HG03066 (cell line): ENCODE measurements at regions not wholly inside any gene's neighbourhood (a gene's known extent, or its start where the extent isn't known, plus 50 kb on each side); places are given as distances from the start of the nearest gene placed in this dataset.
"Not testable (repeated sequence)": the region's sequence is repeated elsewhere in the genome, so short reads cannot be mapped to it uniquely, and the experiment has no call there.

Experiments
- ATAC-seq: cut with Tn5 transposase; IDR thresholded peaks from one replicate; pipeline ENCODE4 v1.9.1; 2021; ENCODE audit warnings: low read depth; ENCODE audit not compliant: unreplicated experiment

DNA sequence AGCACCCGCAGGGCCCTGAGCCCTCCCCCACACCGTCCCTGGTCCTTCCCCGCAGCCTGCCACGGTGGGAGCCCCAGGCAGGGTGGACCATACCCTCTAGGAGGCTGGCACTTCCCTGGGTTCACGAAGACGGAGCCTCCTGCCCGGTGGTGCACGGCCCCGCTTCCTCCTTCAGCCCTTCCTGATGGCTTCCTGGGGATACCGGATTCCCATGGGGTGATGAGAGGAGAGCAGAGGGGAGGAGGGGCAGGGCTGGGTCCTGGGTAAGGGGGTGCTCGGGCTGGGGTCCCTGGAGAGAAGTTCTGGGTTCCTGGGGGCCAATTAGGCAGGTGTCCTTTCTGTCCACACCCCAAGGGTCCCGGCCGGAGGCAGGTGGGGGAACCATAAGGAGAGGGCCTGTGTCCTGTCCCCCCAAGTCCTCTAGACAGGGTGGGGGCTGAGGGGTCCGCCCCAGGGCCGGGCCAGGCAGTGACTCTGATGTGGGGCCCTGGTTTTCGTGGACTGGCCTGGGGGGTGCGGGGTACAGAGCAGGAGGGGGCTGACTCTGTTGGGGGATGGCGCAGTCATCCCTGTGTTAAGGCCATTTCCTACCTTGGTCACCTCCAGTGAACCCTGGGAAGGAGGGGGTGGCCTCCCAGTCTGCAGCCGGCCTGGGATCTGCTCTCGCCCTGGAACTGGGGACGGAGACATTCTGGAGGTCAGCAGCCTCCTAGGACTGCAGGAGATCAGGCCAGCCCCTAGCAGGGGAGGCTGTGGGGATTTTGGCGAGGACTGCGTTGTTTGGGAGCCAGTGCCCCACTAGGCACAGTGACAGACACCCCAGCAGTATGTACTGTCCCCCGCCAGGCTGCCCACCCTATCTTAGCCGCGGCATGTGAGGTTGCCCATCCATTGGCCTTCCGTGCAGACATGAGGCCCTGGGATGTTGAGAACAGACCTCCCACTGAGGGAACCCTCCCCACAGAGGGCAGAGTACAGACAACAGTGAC lies 366.4 kb downstream of the TMEM121 start:
- ATAC-seq, result not testable (repeated sequence)

DNA sequence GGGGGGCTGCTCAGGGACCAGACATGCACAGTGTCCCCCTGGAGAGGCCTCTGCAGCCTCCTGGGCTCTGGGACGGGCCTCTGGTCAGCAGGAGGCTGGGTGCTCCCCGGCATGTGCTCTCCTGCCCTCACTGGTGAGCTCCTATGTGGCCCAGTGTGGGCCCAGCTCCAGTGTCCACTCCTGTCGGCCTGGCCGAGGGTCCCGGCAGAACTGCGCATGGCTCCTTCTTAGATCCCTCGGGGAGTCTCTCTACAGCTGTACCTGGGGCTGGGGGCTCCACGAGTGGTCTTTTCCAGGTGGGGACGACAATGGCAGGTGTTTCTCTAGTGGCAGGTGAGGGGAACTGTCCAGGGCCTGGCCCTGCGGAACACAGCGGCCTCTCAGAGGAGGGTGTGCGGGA lies 367.3 kb downstream of the TMEM121 start:
- ATAC-seq, result not testable (repeated sequence)

DNA sequence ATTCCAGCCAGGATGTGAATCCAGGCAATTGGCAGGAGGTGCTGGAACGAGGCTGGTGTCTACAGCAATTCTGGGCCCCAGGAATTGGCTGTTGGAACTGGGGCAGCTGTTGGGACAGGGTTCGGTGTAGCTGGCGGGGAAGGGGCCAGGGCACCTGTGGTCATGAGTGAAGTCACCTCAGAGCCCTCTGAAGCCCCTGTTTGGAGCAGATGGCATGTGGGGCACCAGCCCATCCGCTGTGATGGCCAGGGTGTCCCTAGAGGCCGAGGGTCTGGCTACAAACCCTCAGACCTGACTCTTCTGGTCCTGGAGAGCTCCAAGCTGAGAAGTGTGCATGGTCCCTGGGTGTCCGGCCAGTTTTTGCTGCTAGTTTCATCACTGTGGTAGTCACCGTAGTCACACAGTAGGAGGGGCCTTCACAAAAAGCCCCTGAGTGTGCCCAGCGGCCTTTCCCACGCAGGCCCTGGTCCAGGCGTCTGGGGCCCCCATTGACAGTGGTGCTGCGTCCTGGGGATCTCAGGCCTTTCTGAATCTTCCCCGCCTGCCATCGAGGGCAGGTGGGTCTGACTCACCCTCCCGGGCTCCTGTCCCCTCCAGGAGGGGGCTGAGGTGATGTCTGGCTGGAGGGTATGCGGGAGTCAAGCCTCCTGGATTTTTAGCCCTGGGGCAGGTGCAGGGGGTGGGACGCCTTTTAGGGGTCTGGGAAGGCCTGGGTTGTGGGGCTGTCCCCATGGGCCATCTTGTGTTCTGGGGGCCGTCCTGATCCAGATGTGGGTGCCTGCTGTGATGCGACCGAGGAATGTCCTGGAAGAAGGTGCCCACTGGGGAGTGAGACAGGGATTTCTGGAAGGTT lies 368.0 kb downstream of the TMEM121 start:
- no peak for ATAC-seq

DNA sequence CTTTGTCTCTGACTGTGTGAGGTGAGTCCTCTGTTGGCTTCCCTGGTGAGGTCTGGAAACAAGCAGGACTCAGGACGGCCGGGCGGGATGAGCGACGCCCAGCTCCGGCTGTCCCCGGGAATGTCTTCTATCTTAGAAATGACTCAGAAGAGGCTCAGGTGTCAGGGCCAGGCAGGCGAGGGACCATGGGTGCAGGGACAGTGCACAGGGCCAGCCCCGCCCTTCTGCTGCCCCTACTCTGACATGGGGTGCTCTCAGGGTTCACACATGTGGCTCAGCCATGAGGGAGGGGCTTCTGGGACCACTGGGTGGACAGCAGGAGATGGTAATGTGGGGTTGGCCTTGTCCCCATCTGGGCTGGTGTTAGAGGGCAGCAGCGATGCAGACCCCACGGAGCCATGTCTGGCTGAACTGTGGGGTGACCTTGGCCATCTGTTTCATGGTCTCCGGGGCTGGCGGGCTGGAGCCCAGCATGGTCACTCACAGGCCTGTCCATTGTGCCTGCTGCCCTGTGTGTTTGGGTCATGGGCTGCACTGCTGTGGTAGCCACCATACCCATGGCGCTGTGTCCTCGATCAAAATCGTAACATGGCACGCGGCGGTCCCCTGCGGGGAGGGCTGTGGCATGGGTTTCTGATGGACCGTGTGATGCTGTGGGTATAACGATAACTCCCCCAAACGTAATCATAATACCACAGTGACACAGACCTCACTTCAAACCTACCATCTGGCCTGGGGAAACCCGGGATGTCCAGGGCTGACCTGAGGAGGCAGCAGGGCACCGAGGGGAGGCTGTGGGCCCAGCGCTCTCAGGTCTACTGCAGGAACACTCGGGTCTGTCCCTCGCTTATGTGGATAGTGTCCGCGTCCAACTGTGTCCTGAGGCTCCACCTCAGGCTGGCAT lies 368.8 kb downstream of the TMEM121 start:
- ATAC-seq, result no peak

DNA sequence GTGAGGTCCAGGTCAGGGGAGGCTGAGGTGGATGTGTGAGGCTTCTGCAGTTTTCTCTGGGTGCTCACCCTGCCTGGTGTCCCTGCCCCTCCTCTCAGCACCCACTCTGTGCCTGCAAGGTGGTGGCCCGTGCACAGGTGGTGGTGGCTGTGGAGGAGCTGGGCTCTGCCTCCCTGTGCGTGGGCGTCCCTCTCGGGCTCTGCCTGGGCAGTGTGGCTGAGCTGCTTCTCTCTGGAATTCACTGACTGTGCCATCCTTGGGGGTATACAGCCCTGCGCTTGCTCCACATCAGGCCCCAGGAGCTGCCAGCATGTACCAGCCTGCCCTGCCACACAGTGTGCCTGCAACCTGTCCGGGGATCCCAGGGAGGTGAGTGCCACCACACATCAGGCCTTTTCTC lies 369.8 kb downstream of the TMEM121 start:
- not testable (repeated sequence) for ATAC-seq

DNA sequence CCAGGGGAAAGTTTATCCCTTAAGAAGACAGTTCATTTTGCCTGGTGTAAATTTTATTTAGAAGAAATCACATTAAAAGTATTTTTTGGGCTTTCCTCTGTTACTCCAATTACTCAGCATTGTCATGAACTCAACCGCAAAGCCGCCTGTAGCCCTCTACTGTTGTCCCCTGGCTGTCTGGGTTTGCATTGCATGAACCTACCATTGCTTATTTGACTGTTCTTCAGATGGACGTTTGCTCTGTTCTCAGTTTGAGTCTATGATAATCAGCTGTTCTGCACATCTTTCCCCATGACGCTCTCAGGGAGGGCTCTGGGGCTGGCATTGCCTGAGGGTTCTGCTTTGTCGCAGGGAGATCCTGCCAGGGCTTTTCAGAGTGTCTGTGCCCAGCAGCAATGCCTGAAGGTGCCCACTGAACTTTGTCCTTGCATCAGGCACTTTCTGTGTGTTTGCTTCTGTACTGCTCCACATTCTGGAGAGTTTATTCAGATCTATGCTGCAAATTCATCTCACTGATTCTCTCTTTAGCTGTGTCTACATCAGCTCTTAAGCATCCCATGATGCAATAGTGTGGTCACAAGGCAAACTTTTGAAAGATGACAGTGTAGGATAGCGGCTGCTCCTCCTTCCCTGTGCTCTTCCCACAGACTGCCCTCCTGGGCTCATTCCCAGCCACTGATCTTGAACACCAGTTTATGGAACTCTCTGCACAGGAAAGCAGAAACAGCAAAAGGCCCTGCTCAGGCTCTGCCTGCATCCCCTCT lies 370.8 kb downstream of the TMEM121 start:
- not testable (repeated sequence) for ATAC-seq

DNA sequence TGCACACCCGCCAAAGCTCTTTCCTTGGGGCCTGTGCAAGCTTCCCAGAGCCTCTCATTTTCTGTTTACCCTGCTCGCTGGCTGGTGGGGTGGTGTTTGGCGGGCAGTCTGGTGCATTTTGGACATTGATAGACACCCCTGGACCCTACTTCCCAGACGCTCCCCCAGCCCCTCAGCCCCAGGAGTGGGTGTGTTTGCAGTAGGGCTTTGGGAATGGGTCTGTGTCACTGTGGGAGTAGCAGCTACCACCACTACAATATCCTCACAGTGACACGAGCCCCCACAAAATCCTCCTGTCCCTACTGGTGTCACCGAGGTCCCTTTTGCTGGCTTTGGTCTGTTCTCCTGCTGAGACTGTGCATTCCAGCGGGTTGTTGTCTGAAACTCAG lies 371.3 kb downstream of the TMEM121 start:
- no peak for ATAC-seq

DNA sequence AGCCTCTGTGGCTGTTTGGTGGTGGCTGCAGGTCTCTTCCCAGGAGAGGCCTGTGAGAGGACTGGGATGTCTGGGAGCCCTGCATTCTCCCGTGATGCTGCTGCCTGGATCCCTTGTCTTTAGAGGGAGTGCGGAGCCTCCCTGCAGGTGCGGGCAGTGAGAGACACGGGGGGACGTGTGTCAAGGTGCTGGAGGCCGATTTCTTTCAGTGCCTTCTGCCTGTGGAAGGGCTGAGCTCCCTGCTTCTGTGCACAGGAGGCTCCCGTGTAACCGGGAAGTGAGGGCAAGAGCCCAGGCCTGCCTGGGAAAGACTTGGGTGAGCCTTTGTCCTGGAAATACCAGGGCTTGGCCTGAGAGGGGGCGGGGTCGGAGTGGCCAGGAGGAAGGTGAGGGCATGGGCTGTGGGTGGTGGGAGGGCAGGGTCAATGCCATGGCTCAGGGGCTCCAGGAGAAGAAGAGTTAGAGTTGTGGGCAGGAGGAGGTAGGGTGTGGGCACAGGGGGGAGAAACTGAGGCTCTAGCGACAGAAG lies 372.2 kb downstream of the TMEM121 start:
- ATAC-seq, result no peak

DNA sequence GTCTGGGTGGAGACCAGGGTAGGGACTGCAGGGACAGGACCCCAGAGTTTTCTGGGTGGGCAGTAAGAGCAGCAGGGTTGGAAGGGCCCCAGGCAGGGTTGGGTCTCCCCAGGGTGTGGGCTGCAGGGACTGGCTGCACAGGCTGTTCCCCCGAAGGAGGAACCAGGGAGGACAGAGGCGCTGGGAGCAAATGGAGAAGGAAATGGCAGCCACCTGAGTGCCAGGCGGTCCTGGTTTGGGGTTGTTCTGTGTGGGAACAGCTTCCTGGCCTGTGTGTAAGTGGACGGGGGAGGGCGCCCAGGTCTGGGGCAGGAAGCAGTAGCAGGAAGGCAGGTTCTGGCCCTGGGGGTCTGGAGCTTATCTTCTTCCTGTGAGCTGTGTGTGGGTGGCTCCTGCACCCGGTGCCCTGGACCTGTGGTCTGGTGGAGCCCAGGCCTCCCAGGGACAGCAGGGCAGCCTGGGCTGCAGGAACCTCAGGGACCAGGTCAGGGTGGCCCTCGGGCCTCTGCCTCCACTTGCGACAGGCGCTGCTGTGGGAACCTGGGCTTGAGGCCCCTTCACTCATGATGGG lies 372.8 kb downstream of the TMEM121 start:
- no peak for ATAC-seq

DNA sequence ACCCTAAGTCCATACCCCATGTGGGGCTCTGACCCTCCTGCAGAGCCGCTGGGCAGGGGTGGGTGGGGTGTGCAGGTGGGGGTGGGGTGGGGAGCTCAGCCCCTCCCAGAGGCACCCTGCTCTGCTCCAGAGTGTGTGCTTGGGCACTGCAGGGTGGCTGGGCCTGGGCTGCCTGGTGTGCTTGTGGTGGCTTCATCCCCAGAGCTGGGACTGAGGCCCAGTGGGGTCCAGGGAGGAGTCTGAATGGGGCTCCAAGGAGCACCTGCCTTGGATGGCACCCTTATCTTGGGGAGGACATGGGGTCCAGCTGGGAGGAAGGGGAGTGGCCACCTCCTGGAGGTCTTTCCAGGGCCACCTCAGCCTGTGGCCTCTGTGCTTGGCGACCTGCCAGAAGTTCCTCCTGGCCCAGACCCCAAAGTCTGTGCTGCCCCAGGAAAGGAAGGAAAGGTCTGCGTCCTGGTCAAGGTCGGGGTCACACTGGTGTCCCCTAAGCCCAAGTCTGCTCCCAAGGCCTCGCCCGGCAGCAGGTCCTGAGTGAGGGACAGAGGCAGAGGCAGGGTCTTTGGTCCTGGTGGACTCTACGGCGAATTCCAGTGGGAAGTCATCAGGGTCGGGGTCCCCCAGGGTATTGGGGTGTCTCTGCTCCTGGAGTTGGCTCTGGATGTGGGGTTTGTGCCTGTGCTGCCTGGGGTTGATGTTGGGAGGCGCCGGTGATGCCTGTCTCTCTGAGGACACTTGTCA lies 373.4 kb downstream of the TMEM121 start:
- no peak for ATAC-seq

DNA sequence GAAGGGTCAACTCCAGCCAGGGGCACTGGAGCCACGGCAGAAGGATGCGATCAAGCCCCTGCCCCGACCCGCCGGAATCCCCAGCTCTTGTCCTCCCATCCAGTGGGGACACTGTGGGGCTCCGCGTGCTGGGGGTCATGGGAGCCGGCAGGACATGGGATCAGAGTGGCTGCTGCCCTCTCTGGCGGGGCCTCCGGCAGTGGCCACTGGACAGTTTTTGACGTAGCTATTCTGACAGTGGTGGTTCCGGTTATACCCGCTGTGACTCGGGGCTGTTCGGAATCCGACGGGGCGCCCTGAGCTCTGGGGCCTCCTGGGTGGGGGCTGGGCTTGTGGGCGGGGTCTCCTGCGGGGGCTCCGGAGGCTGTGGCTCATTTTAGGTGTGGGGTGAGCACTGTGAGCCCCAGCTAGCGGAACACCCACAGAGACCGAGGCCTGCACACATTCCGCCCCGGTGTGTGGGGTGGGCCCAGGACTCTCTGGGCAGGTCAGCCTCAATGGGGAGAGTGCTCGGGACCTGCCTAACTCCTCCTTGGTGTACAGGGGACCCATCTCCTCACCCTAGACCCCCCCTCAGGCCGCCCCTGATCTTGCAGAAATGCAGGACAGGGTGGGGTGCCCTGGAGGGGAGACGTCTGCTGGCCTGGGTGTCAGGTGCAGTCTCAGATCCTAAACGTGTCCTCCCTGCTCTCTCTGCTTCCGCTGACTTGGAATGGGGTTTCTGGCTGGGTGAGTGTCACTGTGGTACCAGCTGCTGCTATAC lies 374.2 kb downstream of the TMEM121 start:
- no peak for ATAC-seq

DNA sequence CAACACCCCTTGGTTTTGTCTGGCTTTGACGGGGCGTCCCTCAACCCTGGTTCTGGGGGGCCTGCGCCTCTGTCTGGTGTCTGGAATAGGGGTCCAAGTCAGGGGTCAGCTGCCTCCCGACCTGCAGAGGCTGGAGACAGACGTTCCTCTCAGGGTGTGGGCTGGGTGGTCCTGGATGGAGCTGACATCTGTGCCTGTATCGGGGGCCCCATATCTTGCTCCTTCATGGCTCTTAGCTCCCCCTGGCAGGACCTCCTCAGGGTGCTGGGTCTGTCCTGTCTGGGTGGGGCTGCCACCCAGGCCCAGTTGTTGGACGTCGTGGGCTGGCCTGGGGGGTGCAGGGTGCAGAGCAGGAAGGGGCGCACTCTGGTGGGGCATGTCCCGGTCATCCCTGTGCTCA lies 374.8 kb downstream of the TMEM121 start:
- no peak for ATAC-seq

DNA sequence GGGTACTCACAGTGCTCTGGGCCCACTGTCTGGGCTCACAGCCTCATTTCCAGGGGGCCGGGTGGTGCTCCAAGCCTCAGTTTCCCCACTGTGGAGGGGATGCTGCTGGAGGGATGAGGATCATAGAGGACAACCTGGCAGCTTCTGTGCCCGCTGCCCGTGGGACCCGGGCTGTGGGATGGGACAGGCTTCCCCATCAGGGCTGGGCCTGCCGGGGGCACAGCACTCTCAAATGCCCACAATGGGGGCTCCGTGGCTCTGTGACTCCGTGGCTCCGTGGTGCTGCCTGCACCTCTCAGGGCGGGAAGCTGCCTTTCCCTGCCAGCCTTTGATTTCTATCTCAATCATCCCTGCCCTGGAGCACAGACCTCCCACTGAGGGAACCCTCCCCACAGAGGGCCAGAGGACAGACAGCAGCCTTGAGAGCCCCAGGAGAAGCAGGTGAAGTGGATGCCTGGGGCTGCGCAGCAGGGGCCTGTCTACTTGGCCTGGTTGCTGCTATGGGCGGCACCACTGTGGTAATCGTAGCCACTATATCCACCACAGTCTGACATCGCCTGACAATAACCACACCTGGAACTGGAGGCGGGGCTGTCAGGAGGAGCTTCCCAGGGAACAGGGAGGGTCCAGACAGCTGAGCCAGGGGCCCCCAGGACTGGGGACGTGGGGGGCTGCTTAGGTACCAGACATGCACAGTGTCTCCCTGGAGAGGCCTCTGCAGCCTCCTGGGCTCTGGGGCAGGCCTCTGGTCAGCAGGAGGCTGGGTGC lies 375.9 kb downstream of the TMEM121 start:
- no peak for ATAC-seq

DNA sequence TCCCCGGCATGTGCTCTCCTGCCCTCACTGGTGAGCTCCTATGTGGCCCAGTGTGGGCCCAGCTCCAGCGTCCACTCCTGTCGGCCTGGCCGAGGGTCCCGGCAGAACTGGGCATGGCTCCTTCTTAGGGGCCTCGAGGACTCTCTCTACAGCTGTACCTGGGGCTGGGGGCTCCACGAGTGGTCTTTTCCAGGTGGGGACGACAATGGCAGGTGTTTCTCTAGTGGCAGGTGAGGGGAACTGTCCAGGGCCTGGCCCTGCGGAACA lies 376.4 kb downstream of the TMEM121 start:
- not testable (repeated sequence) for ATAC-seq

DNA sequence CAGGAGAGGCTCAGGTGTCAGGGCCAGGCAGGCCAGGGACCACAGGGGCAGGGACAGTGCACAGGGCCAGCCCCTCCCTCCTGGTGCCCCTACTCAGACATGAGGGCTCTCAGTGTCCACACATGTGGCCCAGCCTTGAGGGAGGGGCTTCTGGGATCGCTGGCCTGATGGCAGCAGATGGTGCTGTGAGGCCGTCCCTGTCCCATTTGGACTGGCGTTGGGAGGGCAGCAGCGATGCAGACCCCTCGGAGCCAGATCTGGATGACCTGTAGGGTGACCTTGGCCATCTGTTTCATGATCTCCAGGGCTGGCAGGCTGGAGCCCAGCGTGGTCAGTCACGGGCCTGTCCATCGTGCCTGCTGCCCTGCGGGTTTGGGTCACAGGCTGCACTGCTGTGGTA lies 377.6 kb downstream of the TMEM121 start:
- ATAC-seq, result no peak

DNA sequence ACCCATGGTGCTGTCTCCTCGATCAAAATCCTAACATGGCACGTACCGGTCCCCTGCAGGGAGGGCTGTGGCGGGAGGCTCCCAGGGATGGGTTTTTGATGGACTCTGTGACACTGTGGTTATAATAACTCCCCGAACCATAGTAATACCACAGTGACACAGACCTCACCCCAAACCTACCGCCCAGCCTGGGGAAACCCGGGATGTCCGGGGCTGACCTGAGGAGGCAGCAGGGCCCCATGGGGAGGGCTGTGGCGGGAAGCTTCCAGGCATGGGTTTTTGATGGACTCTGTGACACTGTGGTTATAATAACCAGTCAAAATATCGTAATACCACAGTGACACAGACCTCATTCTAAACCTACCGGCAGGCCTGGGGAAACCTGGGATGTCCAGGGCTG lies 378.0 kb downstream of the TMEM121 start:
- no peak for ATAC-seq

DNA sequence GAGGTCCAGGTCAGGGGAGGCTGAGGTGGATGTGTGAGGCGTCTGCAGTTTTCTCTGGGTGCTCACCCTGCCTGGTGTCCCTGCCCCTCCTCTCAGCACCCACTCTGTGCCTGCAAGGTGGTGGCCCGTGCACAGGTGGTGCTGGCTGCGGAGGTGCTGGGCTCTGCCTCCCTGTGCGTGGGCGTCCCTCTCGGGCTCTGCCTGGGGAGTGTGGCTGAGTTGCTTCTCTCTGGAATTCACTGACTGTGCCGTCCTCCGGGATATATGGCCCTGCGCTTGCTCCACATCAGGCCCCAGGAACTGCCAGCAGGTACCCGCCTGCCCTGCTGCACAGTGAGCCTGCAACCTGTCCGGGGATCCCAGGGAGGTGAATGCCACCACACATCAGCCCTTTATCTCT lies 379.1 kb downstream of the TMEM121 start:
- ATAC-seq, result no peak
